ENCODE measurements at regions not wholly inside any gene's neighbourhood (a gene's known extent, or its start where the extent isn't known, plus 50 kb on each side); places are given as distances from the start of the nearest gene placed in this dataset.
"Not testable (repeated sequence)": the region's sequence is repeated elsewhere in the genome, so short reads cannot be mapped to it uniquely, and the experiment has no call there.

DNA sequence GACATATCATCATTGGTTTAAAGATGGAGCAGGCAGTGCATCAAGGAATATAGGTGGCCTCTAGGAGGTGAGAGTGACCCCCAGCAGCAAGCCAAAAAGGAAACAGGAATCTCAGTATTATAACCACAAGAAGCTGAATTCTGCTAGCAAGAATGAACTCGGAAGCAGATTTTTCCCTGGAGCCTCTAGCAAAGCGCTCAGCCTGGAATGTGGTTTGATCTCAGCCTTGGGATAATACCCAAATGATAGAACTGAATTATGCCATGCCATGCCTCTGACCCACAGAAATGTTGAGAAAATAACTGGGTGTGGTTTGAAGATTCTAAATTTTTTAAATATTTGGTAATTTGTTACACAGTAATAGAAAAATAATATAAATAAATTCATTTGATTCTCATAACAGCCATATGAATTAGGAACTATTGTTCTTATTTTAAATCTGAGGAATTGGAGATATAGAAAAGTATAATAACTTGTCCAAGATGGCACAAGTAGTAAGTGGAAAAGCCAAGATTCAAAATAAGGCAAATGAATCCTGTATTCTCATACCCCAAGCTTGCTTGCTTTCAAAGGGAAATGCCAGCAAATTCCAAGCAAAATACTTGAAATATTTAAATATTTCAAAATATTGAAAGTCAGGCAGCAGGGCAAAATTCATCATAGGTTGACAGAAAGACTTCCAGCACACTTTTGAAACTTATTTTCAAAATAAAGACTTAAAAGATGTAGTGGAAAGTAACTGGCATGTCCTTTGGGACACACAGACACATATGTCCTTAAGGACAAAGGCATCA is 567.4 kb downstream of the KCNA4 start:
- H3K9me3 ChIP-seq (ENCODE audit: control insufficient read depth, insufficient read depth, low read length), result no peaks in the 10 kb centered on the region
- no peaks in the 10 kb centered on the region for H3K36me3 ChIP-seq (ENCODE audit: control insufficient read depth, insufficient read depth, low read length)
- DNase-seq (ENCODE audit: low read depth, low spot score), result no peak
- WGBS (ENCODE audit: insufficient coverage, insufficient read length), result no CpG with 5 or more reads among the region's 2 CpGs
- H3K4me3 ChIP-seq (ENCODE audit: low read length), result no peak overlapping the region
- H3K4me1 ChIP-seq (ENCODE audit: control insufficient read depth, insufficient read depth, low read length), result no peaks in the 10 kb centered on the region
- H3K27me3 ChIP-seq (ENCODE audit: control insufficient read depth, insufficient read depth, low read length), result no peaks in the 10 kb centered on the region
- no peak overlapping the region for H3K27ac ChIP-seq (ENCODE audit: low read length)

DNA sequence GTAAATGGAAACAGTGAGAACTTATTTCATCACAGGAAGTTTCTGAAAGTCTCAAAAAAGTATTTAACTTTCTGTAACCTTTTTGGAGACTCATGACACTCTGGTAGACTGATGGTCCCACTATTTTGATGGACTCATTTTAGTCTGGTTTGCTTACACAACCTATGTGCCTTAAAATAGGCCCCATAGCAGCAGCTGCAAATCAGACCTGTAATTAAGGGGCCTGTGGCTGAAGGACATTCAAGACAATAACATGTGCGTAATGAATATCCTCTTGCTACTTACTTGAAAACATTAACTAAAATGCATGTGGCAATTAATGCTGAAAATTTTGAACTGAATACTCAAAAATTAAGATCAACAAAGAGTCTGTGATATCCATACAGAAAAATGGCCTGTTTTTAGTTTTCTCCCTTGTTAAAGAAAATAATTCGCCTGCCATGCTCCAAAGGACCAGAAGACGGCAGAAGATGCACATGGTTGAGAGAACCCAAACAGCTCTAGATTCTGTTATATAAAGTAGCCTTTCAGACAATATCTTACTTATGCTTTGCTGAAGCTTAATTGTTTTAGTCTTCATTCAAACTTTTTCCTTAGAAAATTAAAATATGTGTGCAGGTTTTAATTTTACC is 568.5 kb downstream of the KCNA4 start:
- DNase-seq (ENCODE audit: low read depth, low spot score), result no peak
- H3K4me3 ChIP-seq (ENCODE audit: low read length), result no peak overlapping the region
- H3K36me3 ChIP-seq (ENCODE audit: control insufficient read depth, insufficient read depth, low read length), result no peaks in the 10 kb centered on the region
- H3K27me3 ChIP-seq (ENCODE audit: control insufficient read depth, insufficient read depth, low read length), result no peaks in the 10 kb centered on the region
- no CpG with 5 or more reads among the region's 3 CpGs for WGBS (ENCODE audit: insufficient coverage, insufficient read length)
- H3K9me3 ChIP-seq (ENCODE audit: control insufficient read depth, insufficient read depth, low read length), result no peaks in the 10 kb centered on the region
- no peaks in the 10 kb centered on the region for H3K4me1 ChIP-seq (ENCODE audit: control insufficient read depth, insufficient read depth, low read length)
- no peak overlapping the region for H3K27ac ChIP-seq (ENCODE audit: low read length)

GRCh38 chr11:29447821-29448220 is 569.0 kb downstream of the KCNA4 start:
- H3K4me3 ChIP-seq (ENCODE audit: low read length), result no peak overlapping the region
- DNase-seq (ENCODE audit: low read depth, low spot score), result no peak
- no peaks in the 10 kb centered on the region for H3K9me3 ChIP-seq (ENCODE audit: control insufficient read depth, insufficient read depth, low read length)
- H3K27me3 ChIP-seq (ENCODE audit: control insufficient read depth, insufficient read depth, low read length), result no peaks in the 10 kb centered on the region
- H3K36me3 ChIP-seq (ENCODE audit: control insufficient read depth, insufficient read depth, low read length), result no peaks in the 10 kb centered on the region
- H3K4me1 ChIP-seq (ENCODE audit: control insufficient read depth, insufficient read depth, low read length), result no peaks in the 10 kb centered on the region
- H3K27ac ChIP-seq (ENCODE audit: low read length), result no peak overlapping the region
- no CpG with 5 or more reads among the region's 1 CpG for WGBS (ENCODE audit: insufficient coverage, insufficient read length)

DNA sequence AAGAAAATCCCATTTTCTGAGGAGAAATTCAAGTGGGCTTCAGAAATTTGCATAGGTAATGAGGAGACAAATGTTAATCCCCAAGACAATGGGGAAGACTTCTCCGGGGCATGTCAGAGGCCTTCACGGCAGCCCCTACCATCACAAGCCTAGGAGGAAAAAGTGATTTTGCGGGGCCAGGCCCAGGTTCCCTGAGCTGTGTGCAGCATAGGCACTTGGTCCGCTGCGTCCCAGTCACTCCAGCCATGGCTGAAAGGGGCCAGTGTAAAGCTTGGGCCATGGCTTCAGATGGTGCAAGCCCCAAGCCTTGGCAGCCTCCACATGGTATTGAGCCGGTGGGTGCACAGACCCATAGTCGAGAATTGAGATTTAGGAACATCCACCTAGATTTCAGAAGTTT is 570.7 kb downstream of the KCNA4 start:
- Histone ChIP-seq H3K9me3 (ENCODE audit: control insufficient read depth, insufficient read depth, low read length) (no peaks in the 10 kb centered on the region), H3K27me3 (ENCODE audit: control insufficient read depth, insufficient read depth, low read length) (no peaks in the 10 kb centered on the region), H3K4me1 (ENCODE audit: control insufficient read depth, insufficient read depth, low read length) (no peaks in the 10 kb centered on the region), H3K36me3 (ENCODE audit: control insufficient read depth, insufficient read depth, low read length) (no peaks in the 10 kb centered on the region), H3K27ac (ENCODE audit: low read length) (no peak overlapping the region), H3K4me3 (ENCODE audit: low read length) (no peak overlapping the region)
- WGBS (ENCODE audit: insufficient coverage, insufficient read length), result no CpG with 5 or more reads among the region's 7 CpGs
- DNase-seq (ENCODE audit: low read depth, low spot score), result no peak

DNA sequence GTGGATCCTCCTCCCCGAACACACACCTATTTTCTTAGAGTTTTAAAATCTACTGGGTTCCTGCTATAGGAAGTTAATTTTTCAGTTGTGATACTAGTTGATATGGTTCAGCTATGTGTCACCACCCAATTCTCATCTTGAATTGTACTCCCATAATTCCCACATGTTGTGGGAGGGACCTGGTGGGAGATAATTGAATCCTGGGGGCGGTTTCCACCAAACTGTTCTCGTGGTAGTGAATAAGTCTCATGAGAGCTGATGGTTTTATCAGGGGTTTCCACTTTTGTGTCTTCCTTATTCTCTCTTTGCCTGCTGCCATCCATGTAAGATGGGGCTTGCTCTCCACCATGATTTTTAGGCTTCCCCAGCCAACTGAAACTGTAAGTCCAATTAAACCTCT is 571.6 kb downstream of the KCNA4 start:
- H3K36me3 ChIP-seq (ENCODE audit: control insufficient read depth, insufficient read depth, low read length); DNase-seq (ENCODE audit: low read depth, low spot score): not testable (repeated sequence)
- no CpG with 5 or more reads among the region's 3 CpGs for WGBS (ENCODE audit: insufficient coverage, insufficient read length)

DNA sequence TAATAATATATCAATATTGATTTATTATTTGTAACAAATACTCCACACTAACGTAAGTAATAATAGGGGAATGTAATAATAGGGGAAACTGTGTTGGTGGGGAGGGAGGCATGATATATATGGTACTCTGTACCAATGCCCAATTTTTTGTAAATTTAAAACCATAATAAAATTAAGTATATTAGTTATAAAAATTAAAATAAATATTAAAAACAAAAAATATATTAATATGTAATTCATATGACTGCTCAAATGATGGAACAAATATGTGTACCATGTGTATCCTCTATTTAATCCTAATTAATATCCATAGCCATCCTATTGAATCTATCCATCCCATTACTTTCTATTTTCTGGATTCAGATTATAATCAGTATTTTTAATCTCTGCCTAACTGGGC is 578.0 kb downstream of the KCNA4 start:
- Histone ChIP-seq H3K36me3 (ENCODE audit: control insufficient read depth, insufficient read depth, low read length) (no peaks in the 10 kb centered on the region), H3K27me3 (ENCODE audit: control insufficient read depth, insufficient read depth, low read length) (no peaks in the 10 kb centered on the region)
- no CpG with 5 or more reads among the region's 1 CpG for WGBS (ENCODE audit: insufficient coverage, insufficient read length)

More for the DNA sequence above, 571.6 kb downstream of the KCNA4 start:
- not testable (repeated sequence) for H3K4me3 ChIP-seq (ENCODE audit: low read length); H3K27ac ChIP-seq (ENCODE audit: low read length); H3K4me1 ChIP-seq (ENCODE audit: control insufficient read depth, insufficient read depth, low read length); H3K9me3 ChIP-seq (ENCODE audit: control insufficient read depth, insufficient read depth, low read length); H3K27me3 ChIP-seq (ENCODE audit: control insufficient read depth, insufficient read depth, low read length)

GRCh38 chr11:29435421-29435820 is 581.4 kb downstream of the KCNA4 start:
- DNase-seq (ENCODE audit: low read depth, low spot score), result no peak
- no peaks in the 10 kb centered on the region for H3K9me3 ChIP-seq (ENCODE audit: control insufficient read depth, insufficient read depth, low read length)
- WGBS (ENCODE audit: insufficient coverage, insufficient read length), result no CpG with 5 or more reads among the region's 1 CpG

More for the DNA sequence above, 578.0 kb downstream of the KCNA4 start:
- DNase-seq (ENCODE audit: low read depth, low spot score), result no peak
- H3K4me3 ChIP-seq (ENCODE audit: low read length), result no peak overlapping the region
- H3K27ac ChIP-seq (ENCODE audit: low read length), result no peak overlapping the region
- H3K9me3 ChIP-seq (ENCODE audit: control insufficient read depth, insufficient read depth, low read length), result no peaks in the 10 kb centered on the region
- H3K4me1 ChIP-seq (ENCODE audit: control insufficient read depth, insufficient read depth, low read length), result no peaks in the 10 kb centered on the region

GRCh38 chr11:29432719-29433325 is 584.0 kb downstream of the KCNA4 start:
- H3K27me3 ChIP-seq (ENCODE audit: control insufficient read depth, insufficient read depth, low read length), result no peaks in the 10 kb centered on the region
- DNase-seq (ENCODE audit: low read depth, low spot score), result no peak
- H3K4me3 ChIP-seq (ENCODE audit: low read length), result no peak overlapping the region
- H3K4me1 ChIP-seq (ENCODE audit: control insufficient read depth, insufficient read depth, low read length), result no peaks in the 10 kb centered on the region
- 100% methylated on average over 1 of the region's 3 CpGs for WGBS (ENCODE audit: insufficient coverage, insufficient read length)
- no peaks in the 10 kb centered on the region for H3K9me3 ChIP-seq (ENCODE audit: control insufficient read depth, insufficient read depth, low read length)
- H3K36me3 ChIP-seq (ENCODE audit: control insufficient read depth, insufficient read depth, low read length), result no peaks in the 10 kb centered on the region
- H3K27ac ChIP-seq (ENCODE audit: low read length), result no peak overlapping the region

More at GRCh38 chr11:29435421-29435820, 581.4 kb downstream of the KCNA4 start:
- H3K27me3 ChIP-seq (ENCODE audit: control insufficient read depth, insufficient read depth, low read length), result no peaks in the 10 kb centered on the region
- H3K36me3 ChIP-seq (ENCODE audit: control insufficient read depth, insufficient read depth, low read length), result no peaks in the 10 kb centered on the region
- no peaks in the 10 kb centered on the region for H3K4me1 ChIP-seq (ENCODE audit: control insufficient read depth, insufficient read depth, low read length)
- no peak overlapping the region for H3K27ac ChIP-seq (ENCODE audit: low read length)
- no peak overlapping the region for H3K4me3 ChIP-seq (ENCODE audit: low read length)

DNA sequence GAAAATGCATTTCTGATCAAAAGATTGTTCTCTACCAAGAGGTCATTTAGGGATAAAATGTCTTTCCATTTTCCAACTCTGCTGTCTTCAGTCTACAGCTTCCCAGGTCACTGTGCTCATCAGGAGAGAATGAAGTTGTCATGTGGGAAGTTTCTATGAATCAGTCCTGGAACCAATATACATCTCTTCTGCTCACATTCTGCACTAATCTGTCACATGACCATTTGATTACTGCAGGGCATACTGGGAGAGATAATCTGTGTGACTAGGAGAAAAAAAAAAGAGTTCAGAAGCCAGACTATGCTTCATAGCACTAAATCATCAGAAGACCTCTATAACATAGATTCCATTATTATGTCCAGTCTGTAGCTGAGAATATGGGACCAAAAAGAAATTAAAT is 611.5 kb downstream of the KCNA4 start:
- no peak overlapping the region for H3K4me3 ChIP-seq (ENCODE audit: low read length)
- no peaks in the 10 kb centered on the region for H3K9me3 ChIP-seq (ENCODE audit: control insufficient read depth, insufficient read depth, low read length)
- no peak for DNase-seq (ENCODE audit: low read depth, low spot score)
- H3K4me1 ChIP-seq (ENCODE audit: control insufficient read depth, insufficient read depth, low read length), result no peaks in the 10 kb centered on the region
- no peaks in the 10 kb centered on the region for H3K27me3 ChIP-seq (ENCODE audit: control insufficient read depth, insufficient read depth, low read length)
- no peaks in the 10 kb centered on the region for H3K36me3 ChIP-seq (ENCODE audit: control insufficient read depth, insufficient read depth, low read length)
- no peak overlapping the region for H3K27ac ChIP-seq (ENCODE audit: low read length)

DNA sequence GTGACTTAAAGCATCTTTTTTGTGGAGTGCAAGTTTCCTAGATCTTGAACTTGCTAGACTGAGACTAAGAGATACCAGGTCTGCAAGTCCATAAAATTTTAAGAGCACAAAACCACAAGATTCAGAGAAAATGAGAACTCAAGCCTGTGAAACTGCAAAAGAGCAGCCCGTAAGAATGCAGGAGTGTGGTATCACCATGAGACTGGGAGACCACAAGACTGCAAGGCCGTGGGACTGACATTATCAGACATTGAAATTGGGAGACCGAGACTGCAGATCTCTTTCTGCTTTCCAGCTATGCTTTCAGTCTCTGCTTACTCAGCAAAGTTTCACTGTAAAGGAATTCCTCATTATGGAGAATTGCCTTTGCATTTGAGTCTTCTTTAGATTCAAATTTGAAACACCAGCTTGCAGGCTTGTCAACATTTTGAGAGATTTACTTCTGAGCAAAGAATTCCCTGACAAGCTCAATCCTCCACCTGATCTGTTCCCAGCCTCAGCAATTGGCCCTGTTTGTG is 621.2 kb downstream of the KCNA4 start:
- Histone ChIP-seq H3K4me3 (ENCODE audit: low read length) (no peak overlapping the region), H3K9me3 (ENCODE audit: control insufficient read depth, insufficient read depth, low read length) (no peaks in the 10 kb centered on the region; the same call in 1 of the 2 replicates), H3K36me3 (ENCODE audit: control insufficient read depth, insufficient read depth, low read length) (no peaks in the 10 kb centered on the region), H3K27me3 (ENCODE audit: control insufficient read depth, insufficient read depth, low read length) (no peaks in the 10 kb centered on the region), H3K4me1 (ENCODE audit: control insufficient read depth, insufficient read depth, low read length) (no peaks in the 10 kb centered on the region), H3K27ac (ENCODE audit: low read length) (no peak overlapping the region)
- no CpG with 5 or more reads among the region's 3 CpGs for WGBS (ENCODE audit: insufficient coverage, insufficient read length)
- DNase-seq (ENCODE audit: low read depth, low spot score), result no peak
